Ammon's horn (tissue), 1 donor: ENCODE measurements at regions not wholly inside any gene's neighbourhood (a gene's known extent, or its start where the extent isn't known, plus 50 kb on each side); places are given as distances from the start of the nearest gene placed in this dataset.

Experiments used
- DNase-seq: peaks from one replicate; pipeline ENCODE4 v3.0.0-alpha.2; 2016; ENCODE audit warnings: low spot score

DNA sequence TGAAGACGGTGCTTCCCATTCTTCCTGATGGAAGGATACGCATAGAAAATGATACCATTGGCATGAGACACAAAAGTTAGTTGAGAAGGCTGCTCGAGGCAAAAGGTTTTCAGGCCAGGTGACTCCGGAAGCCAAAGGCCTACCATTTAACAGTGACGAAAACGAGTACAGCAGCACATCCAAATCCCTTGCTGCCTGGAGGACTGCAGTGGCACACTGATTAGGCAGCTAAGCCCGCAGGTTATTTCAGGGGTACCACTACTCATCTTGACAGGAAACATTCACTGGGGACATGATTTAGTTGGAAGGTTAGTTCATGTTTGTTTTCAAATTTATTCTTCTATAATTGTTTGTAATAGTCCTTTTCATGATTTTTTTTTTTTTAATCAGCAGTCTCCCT lies 59.9 kb upstream of the BCHE start:
- no peak for DNase-seq

- no peak for DNase-seq
Observed at GRCh38 chr3:165895919-165896318, 58.7 kb upstream of the BCHE start.

GRCh38 chr3:165892565-165892964 lies 55.3 kb upstream of the BCHE start:
- no peak for DNase-seq
